SK-N-SH treated with all-trans-retinoic acid at 6 μM for 48 hours (cell line): ENCODE measurements at regions not wholly inside any gene's neighbourhood (a gene's known extent, or its start where the extent isn't known, plus 50 kb on each side); places are given as distances from the start of the nearest gene placed in this dataset.

Experiments
- OSR1 ChIP-seq: fragments of 250-450 bp; sonication (Bioruptor Pico); IDR thresholded peaks from 2 replicates; pipeline ENCODE4 v1.8.0; 2022; ENCODE audit warnings: moderate library complexity, mild to moderate bottlenecking, inconsistent platforms
- ZNF8 ChIP-seq: fragments of 450-650 bp; formaldehyde crosslinking; IDR thresholded peaks from 2 replicates; pipeline ENCODE4 v1.5.0; 2020; ENCODE audit warnings: mild to moderate bottlenecking, moderate library complexity

GRCh38 chr2:120683701-120684100 is 52.0 kb upstream of the GLI2 start:
- TF ChIP-seq OSR1 (CRISPR knock-in tag) (no peak), ZNF8 (CRISPR knock-in tag) (no peak)
